ENCODE measurements at regions not wholly inside any gene's neighbourhood (a gene's known extent, or its start where the extent isn't known, plus 50 kb on each side); places are given as distances from the start of the nearest gene placed in this dataset.

- peak; percentile 38 for DNase-seq (ENCODE audit: low read depth)
- TF ChIP-seq, protein P1, sequence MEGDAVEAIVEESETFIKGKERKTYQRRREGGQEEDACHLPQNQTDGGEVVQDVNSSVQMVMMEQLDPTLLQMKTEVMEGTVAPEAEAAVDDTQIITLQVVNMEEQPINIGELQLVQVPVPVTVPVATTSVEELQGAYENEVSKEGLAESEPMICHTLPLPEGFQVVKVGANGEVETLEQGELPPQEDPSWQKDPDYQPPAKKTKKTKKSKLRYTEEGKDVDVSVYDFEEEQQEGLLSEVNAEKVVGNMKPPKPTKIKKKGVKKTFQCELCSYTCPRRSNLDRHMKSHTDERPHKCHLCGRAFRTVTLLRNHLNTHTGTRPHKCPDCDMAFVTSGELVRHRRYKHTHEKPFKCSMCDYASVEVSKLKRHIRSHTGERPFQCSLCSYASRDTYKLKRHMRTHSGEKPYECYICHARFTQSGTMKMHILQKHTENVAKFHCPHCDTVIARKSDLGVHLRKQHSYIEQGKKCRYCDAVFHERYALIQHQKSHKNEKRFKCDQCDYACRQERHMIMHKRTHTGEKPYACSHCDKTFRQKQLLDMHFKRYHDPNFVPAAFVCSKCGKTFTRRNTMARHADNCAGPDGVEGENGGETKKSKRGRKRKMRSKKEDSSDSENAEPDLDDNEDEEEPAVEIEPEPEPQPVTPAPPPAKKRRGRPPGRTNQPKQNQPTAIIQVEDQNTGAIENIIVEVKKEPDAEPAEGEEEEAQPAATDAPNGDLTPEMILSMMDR (IDR thresholded peaks at IDR 0.05; ENCODE audit: control insufficient read depth, insufficient read depth, low read depth, low read length, missing control alignments) = no peak
- no peak overlapping the region for H3K4me3 ChIP-seq (ENCODE audit: control insufficient read depth, low read depth, low read length)
Observed at GRCh38 chr9:3136686-3137346, 292.9 kb upstream of the PUM3 start.

GRCh38 chr9:3136230-3136629 lies 292.3 kb upstream of the PUM3 start:
- H3K4me3 ChIP-seq (ENCODE audit: control insufficient read depth, low read depth, low read length) = no peak overlapping the region
- TF ChIP-seq, protein P1 (IDR thresholded peaks at IDR 0.05; ENCODE audit: control insufficient read depth, insufficient read depth, low read depth, low read length, missing control alignments) = no peak
- no peak for DNase-seq (ENCODE audit: low read depth)

DNA sequence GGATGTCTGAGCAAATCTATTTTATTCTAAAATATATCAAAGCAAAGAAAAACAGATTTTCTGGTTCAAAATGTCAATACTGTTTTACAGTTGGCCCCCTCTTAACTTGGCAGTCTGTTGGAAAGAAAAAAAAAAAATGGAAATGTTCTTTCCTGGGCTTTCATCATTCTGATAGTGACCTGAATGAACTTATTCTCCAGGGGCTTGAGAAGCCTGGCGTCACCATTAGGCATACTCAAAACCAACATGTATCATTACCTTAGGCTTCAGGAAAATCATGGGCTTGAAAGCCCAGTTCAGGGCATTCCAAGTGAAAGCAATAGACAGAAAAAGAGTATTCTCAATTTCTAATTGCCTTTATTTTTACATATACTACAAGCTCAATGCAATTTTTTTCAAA lies 283.7 kb upstream of the PUM3 start:
- TF ChIP-seq, protein P1 (IDR thresholded peaks at IDR 0.05; ENCODE audit: control insufficient read depth, insufficient read depth, low read depth, low read length, missing control alignments) = no peak
- H3K4me3 ChIP-seq (ENCODE audit: control insufficient read depth, low read depth, low read length) = no peak overlapping the region
- no peak for DNase-seq (ENCODE audit: low read depth)

GRCh38 chr9:3125602-3126405 lies 281.9 kb upstream of the PUM3 start:
- H3K4me3 ChIP-seq (ENCODE audit: control insufficient read depth, low read depth, low read length) = no peak overlapping the region
- no peak for DNase-seq (ENCODE audit: low read depth)
- TF ChIP-seq, protein P1 (IDR thresholded peaks at IDR 0.05; ENCODE audit: control insufficient read depth, insufficient read depth, low read depth, low read length, missing control alignments) = no peak

DNA sequence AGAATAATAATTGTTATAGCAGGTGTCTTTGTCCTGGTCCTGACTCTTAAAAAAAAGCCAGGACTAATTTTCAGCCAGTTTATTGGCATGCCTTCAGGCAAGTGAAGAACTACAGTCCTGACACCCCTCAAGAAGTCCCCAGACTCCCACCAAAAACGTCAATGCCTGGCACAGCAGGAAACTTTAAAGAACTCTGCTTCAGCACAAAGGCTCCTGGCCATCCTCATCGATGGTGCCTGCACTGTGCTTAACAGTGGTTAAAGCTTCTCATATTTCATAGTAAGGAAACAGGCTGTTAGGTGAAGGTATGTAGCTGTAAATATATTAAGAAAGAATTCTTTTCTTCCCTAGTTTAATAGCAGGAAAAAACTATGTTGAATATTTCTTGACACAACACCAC lies 280.1 kb upstream of the PUM3 start:
- DNase-seq (ENCODE audit: low read depth) = no peak
- TF ChIP-seq, protein P1 (IDR thresholded peaks at IDR 0.05; ENCODE audit: control insufficient read depth, insufficient read depth, low read depth, low read length, missing control alignments) = no peak
- no peak overlapping the region for H3K4me3 ChIP-seq (ENCODE audit: control insufficient read depth, low read depth, low read length)

DNA sequence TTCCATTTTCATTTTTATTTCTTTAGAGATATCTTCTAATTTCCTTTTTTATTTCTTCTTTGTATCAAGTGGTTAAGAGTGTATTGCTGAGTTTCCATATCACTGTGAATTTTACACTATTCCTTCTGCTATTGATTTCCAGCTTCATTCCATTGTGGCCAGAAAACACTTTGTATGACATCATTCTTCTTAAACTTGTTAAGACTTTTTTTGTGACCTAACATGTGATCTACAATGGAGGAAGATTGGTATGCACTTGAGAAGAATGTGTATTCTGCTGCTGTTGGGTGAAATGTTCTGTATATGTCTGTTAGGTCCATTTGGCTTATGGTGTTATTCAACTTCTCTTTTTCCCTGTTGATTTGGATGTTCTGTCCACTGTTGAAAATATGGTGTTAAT lies 274.2 kb upstream of the PUM3 start:
- no peak for DNase-seq (ENCODE audit: low read depth)
- TF ChIP-seq, protein P1 (IDR thresholded peaks at IDR 0.05; ENCODE audit: control insufficient read depth, insufficient read depth, low read depth, low read length, missing control alignments) = no peak
- no peak overlapping the region for H3K4me3 ChIP-seq (ENCODE audit: control insufficient read depth, low read depth, low read length)
